GM12878 (cell line): ENCODE measurements at regions not wholly inside any gene's neighbourhood (a gene's known extent, or its start where the extent isn't known, plus 50 kb on each side); places are given as distances from the start of the nearest gene placed in this dataset.

Source experiments
- ATAC-seq: fragments of 200-7000 bp; cut with Tn5 transposase; 3 replicates; pipeline ENCODE4 v1.9.1; 2020; ENCODE audit warnings: mild to moderate bottlenecking, moderate library complexity
- BruUV-seq: library from RNA; stranded (reverse); fragments of 400-500 nt; replicated peaks from 2 replicates; lab custom pipeline; 2021; lab: Mats Ljungman, UMichigan
- CTCF ChIA-PET: fragments of 300-600 bp; sonication (Branson Sonifier 250); formaldehyde crosslinking; extraction: SDS; loops from one replicate; lab custom pipeline; 2021; ENCODE audit warnings: inconsistent platforms; lab: Yijun Ruan, JAX
- POLR2A ChIA-PET: fragments of 350-600 bp; formaldehyde crosslinking; extraction: SDS; loops from one replicate; lab custom pipeline; 2021; ENCODE audit warnings: inconsistent platforms; lab: Charles Lee
- RAD21 ChIA-PET: fragments of 300-600 bp; sonication (Branson Sonifier 250); formaldehyde crosslinking; loops from one replicate; lab custom pipeline; 2023; ENCODE audit warnings: antibody characterized with exemption; ENCODE audit not compliant: unreplicated experiment; lab: Charles Lee
- SMC1A ChIA-PET: fragments of 300-600 bp; sonication (Branson Sonifier 250); formaldehyde crosslinking; loops from one replicate; lab custom pipeline; 2023; ENCODE audit not compliant: unreplicated experiment, uncharacterized antibody; lab: Charles Lee
- DNase-seq: peaks from one replicate; pipeline ENCODE4 v3.0.0-alpha.2; 2011; ENCODE audit warnings: low read depth, low spot score
- FAIRE-seq: peaks from 3 replicates; lab custom pipeline; 2011; peaks lifted over from hg19 to GRCh38; lab: Jason Lieb, UNC
- H2AFZ ChIP-seq: 2 replicates; pipeline ENCODE4 v1.6.0; 2011; ENCODE audit warnings: low read depth, low read length, control low read depth; ENCODE audit not compliant: control insufficient read depth
- H3K27ac ChIP-seq: 2 replicates; pipeline ENCODE4 v1.5.1; 2011; ENCODE audit warnings: control low read depth; ENCODE audit not compliant: control insufficient read depth, insufficient read depth
- H3K27me3 ChIP-seq, 2 experiments: replicated peaks in 1 of 2; 2 replicates each; pipeline versions ENCODE4 v1.6.0 to v1.6.1; 2011; ENCODE audit warnings: low read length in 1 of 2; ENCODE audit not compliant: control insufficient read depth in 2 of 2, insufficient read depth in 2 of 2
- H3K36me3 ChIP-seq, 2 experiments: 2 replicates each; pipeline ENCODE4 v1.5.1; 2011; ENCODE audit warnings: low read length in 1 of 2; ENCODE audit not compliant: control insufficient read depth in 2 of 2, insufficient read depth in 2 of 2
- H3K4me1 ChIP-seq: 2 replicates; pipeline ENCODE4 v1.6.1; 2011; ENCODE audit warnings: mild to moderate bottlenecking, low read length, moderate library complexity, mixed read lengths; ENCODE audit not compliant: control insufficient read depth, insufficient read depth
- H3K4me2 ChIP-seq: 2 replicates; pipeline ENCODE4 v1.6.0; 2011; ENCODE audit warnings: control low read depth; ENCODE audit not compliant: control insufficient read depth, insufficient read depth
- H3K4me3 ChIP-seq: fragments of 200-600 bp; sonication (generic); 2 replicates; pipeline ENCODE4 v1.5.1; 2016
- H3K79me2 ChIP-seq: 2 replicates; pipeline ENCODE4 v1.6.0; 2011; ENCODE audit warnings: low read length; ENCODE audit not compliant: control insufficient read depth, insufficient read depth
- H3K9ac ChIP-seq: 2 replicates; pipeline ENCODE4 v1.8.0; 2011; ENCODE audit warnings: low read length, control low read depth, mixed read lengths; ENCODE audit not compliant: control insufficient read depth, insufficient read depth
- H3K9me3 ChIP-seq: replicated peaks from 3 replicates; pipeline ENCODE4 v1.5.1; 2011; ENCODE audit warnings: mild to moderate bottlenecking, low read length; ENCODE audit not compliant: control insufficient read depth, insufficient read depth
- H4K20me1 ChIP-seq: 2 replicates; pipeline ENCODE4 v1.6.0; 2011; ENCODE audit not compliant: control insufficient read depth, insufficient read depth
- CEBPZ ChIP-seq: fragments of 150-350 bp; IDR thresholded peaks from 2 replicates; pipeline ENCODE4 v1.6.1; 2016; ENCODE audit warnings: low read depth, low read length
- ETV6 ChIP-seq, 2 experiments: fragments of 450-650 bp in 1 of 2; IDR thresholded peaks in 1 of 2; conservative IDR thresholded peaks in 1 of 2; 2 replicates each; pipeline ENCODE4 v1.6.1; 2014; ENCODE audit warnings: antibody characterized with exemption in 1 of 2, borderline replicate concordance in 1 of 2, low read depth in 1 of 2, mild to moderate bottlenecking in 1 of 2, moderate library complexity in 1 of 2
- HCFC1 ChIP-seq: fragments of 150-350 bp; IDR thresholded peaks from 2 replicates; pipeline ENCODE4 v1.6.1; 2014; ENCODE audit warnings: low read length
- MEF2A ChIP-seq: IDR thresholded peaks from 2 replicates; pipeline ENCODE4 v1.6.1; 2011; ENCODE audit warnings: low read depth, mild to moderate bottlenecking, low read length, moderate library complexity; ENCODE audit not compliant: insufficient read depth
- PAX8 ChIP-seq: fragments of 450-650 bp; IDR thresholded peaks from 2 replicates; pipeline ENCODE4 v1.6.1; 2017; ENCODE audit warnings: mild to moderate bottlenecking, moderate library complexity
- REST ChIP-seq: IDR thresholded peaks from 2 replicates; pipeline ENCODE4 v1.6.1; 2012; ENCODE audit warnings: mild to moderate bottlenecking, low read depth, low read length
- USF1 ChIP-seq: IDR thresholded peaks from 2 replicates; pipeline ENCODE4 v1.6.1; 2011; ENCODE audit warnings: borderline replicate concordance, low read depth, mild to moderate bottlenecking, moderate library complexity, mixed read lengths, low read length; ENCODE audit not compliant: insufficient read depth; ENCODE audit errors: extremely low read length
- USF2 ChIP-seq: IDR thresholded peaks from 2 replicates; pipeline ENCODE4 v1.6.1; 2011; ENCODE audit warnings: low read depth, low read length, improper control_type of control experiment, borderline replicate concordance
- ZNF207 ChIP-seq: fragments of 450-650 bp; IDR thresholded peaks from 2 replicates; pipeline ENCODE4 v1.6.1; 2014; ENCODE audit warnings: antibody characterized with exemption, mild to moderate bottlenecking, borderline replicate concordance
- WGBS: methylation state at CpG from one replicate; pipeline ENCODE4 v1.1.6; 2016; ENCODE audit warnings: low lambda C conversion rate; ENCODE audit not compliant: insufficient replicate concordance, insufficient coverage; ENCODE audit errors: missing lambda C conversion rate; 5-methylcytosine and 5-hydroxymethylcytosine counted together
- in situ Hi-C: fragments of 300-500 bp; cut with MboI; formaldehyde crosslinking; loops from 9 replicates; pipeline ENCODE4 v1.14.3; 2018; ENCODE audit warnings: mixed read lengths
- intact Hi-C: fragments of 100-400 bp; cut with micrococcal nuclease; formaldehyde crosslinking; loops from one replicate; pipeline ENCODE4 v1.14.2; 2022; ENCODE audit not compliant: unreplicated experiment

- no peak overlapping the region for H3K9ac ChIP-seq
- ATAC-seq (no peak), DNase-seq (no peak), FAIRE-seq (no peak)
- no peak overlapping the region for H3K4me2 ChIP-seq
- 57% methylated on average over 5 of the region's 5 CpGs for WGBS
- H2AFZ ChIP-seq: no peak overlapping the region
- H3K9me3 ChIP-seq: no peaks in the 10 kb centered on the region
- TF ChIP-seq HCFC1: no peak
- no peak for TF ChIP-seq ZNF207
- TF ChIP-seq ETV6 (conservative IDR thresholded peaks at IDR 0.05 in 1 of 2, IDR thresholded peaks at IDR 0.05 in 1 of 2; ENCODE audit: borderline replicate concordance in 1 of 2, low read depth in 1 of 2): no peak
- TF ChIP-seq CEBPZ: no peak
- no peak for TF ChIP-seq REST
- TF ChIP-seq USF1: no peak
- no peak for TF ChIP-seq PAX8
- no peak for TF ChIP-seq USF2
- TF ChIP-seq MEF2A: no peak
- no peaks in the 10 kb centered on the region for H4K20me1 ChIP-seq
- POLR2A ChIA-PET: no interaction called here
- no TSS peak for BruUV-seq
- H3K4me1 ChIP-seq: peaks cover 12% of the 10 kb centered on the region
- intact Hi-C loops: loop anchor here (10.0 kb wide), 1 partner anchor 412 kb away; no protein-coding TSS in a partner anchor
- RAD21 ChIA-PET: interaction anchor here (6.9 kb wide), 1 partner anchor 289 kb away, joined by 311 read pairs; no protein-coding TSS in a partner anchor
- no peaks in the 10 kb centered on the region for H3K79me2 ChIP-seq
- in situ Hi-C loops: no loop called here
- H3K27me3 ChIP-seq: no peaks in the 10 kb centered on the region
- SMC1A ChIA-PET: interaction anchor here (1.2 to 3.0 kb wide), 4 partner anchors 20 to 290 kb away, joined by 3 to 19 read pairs (median 6); no protein-coding TSS in a partner anchor
- H3K27ac ChIP-seq: no peak overlapping the region
- CTCF ChIA-PET: interaction anchor here (0.5 to 10.0 kb wide), 2 partner anchors 293 to 450 kb away, joined by 4 to 530 read pairs; no protein-coding TSS in a partner anchor
- H3K36me3 ChIP-seq: no peaks in the 10 kb centered on the region
- H3K4me3 ChIP-seq: no peak overlapping the region
These were observed 182.1 kb upstream of the NAMPT start for GRCh38 chr7:106466867-106467266.
